Testis (tissue), 2 donors: ENCODE measurements at regions not wholly inside any gene's neighbourhood (a gene's known extent, or its start where the extent isn't known, plus 50 kb on each side); places are given as distances from the start of the nearest gene placed in this dataset.

Source experiments
- POLR2A ChIP-seq: fragments of 450-650 bp; IDR thresholded peaks from one replicate; pipeline ENCODE4 v1.6.1; 2017; ENCODE audit warnings: antibody characterized with exemption, mild to moderate bottlenecking, moderate library complexity
- TF ChIP-seq, protein P1 (sequence below), 3 experiments: fragments of 450-650 bp in 2 of 3; fragments of 200-600 bp in 1 of 3; sonication (generic) in 1 of 3; IDR thresholded peaks; one replicate each; pipeline ENCODE4 v1.5.1; 2016 to 2019; ENCODE audit warnings: antibody characterized with exemption in 3 of 3, mild to moderate bottlenecking in 2 of 3, moderate library complexity in 1 of 3

DNA sequence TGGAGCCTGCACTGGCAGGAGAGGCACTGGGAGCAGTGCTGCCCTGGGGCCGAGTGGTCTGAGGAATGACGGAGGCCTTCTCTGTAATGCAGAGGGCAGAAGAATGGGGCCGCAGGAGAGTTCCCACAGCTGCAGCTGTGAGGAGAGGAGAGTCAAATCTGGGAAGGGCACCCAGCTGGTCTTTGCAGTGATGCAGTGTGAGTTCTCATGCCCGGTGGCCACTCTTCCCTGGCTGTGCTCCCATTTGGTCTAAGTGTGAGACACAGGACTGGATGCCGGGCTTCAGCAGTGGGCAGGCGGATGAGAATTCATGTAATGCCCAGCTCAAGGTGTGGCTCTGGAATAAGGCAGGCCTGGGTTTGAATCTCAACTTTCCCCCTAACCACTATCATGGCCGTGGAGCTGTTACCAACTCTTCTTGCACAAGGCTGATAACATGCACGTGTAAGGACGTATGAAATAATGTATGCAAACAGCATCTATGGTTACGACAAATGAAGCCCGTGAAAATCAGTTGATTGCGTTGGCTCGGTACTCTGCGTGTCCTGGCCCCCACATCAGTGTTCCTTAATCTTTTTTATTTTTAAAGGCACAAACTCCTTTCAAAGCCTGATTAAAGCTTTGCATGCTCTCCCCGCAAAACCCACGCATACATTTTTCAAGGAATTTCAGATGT, 71.6 kb downstream of the ACKR3 start:
- TF ChIP-seq, protein P1, sequence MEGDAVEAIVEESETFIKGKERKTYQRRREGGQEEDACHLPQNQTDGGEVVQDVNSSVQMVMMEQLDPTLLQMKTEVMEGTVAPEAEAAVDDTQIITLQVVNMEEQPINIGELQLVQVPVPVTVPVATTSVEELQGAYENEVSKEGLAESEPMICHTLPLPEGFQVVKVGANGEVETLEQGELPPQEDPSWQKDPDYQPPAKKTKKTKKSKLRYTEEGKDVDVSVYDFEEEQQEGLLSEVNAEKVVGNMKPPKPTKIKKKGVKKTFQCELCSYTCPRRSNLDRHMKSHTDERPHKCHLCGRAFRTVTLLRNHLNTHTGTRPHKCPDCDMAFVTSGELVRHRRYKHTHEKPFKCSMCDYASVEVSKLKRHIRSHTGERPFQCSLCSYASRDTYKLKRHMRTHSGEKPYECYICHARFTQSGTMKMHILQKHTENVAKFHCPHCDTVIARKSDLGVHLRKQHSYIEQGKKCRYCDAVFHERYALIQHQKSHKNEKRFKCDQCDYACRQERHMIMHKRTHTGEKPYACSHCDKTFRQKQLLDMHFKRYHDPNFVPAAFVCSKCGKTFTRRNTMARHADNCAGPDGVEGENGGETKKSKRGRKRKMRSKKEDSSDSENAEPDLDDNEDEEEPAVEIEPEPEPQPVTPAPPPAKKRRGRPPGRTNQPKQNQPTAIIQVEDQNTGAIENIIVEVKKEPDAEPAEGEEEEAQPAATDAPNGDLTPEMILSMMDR (IDR thresholded peaks at IDR 0.05), result no peak
- no peak for TF ChIP-seq POLR2A
